ENCODE measurements at regions not wholly inside any gene's neighbourhood (a gene's known extent, or its start where the extent isn't known, plus 50 kb on each side); places are given as distances from the start of the nearest gene placed in this dataset.

GRCh38 chr4:63430105-63430504, 979.1 kb downstream of the TECRL start:
- TF ChIP-seq CTCF (IDR thresholded peaks at IDR 0.05) = no peak
- no peak for TF ChIP-seq POLR2A (IDR thresholded peaks at IDR 0.05)

Data from prostate gland (tissue), 2 donors.